ENCODE measurements at regions not wholly inside any gene's neighbourhood (a gene's known extent, or its start where the extent isn't known, plus 50 kb on each side); places are given as distances from the start of the nearest gene placed in this dataset.

DNA sequence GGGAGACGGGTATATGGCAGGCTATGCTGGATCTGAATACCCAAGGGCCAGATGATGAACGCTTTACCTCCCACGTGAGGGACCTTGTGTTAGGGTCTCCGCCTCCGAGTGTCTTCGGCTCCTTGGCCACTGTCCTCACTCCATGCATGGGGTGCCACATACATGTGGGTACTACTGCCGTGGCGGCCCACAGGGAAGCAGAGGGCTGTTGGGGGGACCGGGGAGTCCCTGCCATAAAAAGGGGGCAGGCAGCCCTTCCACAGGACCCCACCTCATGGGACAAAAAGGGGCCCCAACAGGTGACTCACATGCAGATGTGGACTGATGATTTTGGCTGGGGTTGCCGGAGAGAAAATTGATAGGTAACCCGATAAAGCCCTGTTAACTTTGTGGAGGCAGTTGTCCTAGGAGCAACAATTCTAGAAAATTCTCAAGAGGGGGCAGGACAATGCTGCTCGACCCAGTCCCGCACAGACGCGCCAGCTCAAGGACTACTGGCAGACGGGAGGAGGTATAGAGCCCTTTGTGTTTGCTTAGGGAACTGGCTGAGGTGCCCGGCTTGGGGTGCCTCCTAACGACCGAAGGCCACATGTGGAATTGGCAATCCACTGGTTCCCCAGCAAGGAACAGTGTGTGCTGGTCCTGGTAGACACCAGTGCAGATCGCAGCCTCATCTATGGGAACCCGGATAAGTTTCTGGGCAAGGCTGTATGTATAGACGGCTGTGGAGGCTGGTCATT lies 695.7 kb upstream of the AGA start:
- no peak for TF ChIP-seq EZH2 (IDR thresholded peaks at IDR 0.05; ENCODE audit: borderline replicate concordance, low read depth, low read length, poor library complexity, severe bottlenecking)
- TF ChIP-seq, protein P1, sequence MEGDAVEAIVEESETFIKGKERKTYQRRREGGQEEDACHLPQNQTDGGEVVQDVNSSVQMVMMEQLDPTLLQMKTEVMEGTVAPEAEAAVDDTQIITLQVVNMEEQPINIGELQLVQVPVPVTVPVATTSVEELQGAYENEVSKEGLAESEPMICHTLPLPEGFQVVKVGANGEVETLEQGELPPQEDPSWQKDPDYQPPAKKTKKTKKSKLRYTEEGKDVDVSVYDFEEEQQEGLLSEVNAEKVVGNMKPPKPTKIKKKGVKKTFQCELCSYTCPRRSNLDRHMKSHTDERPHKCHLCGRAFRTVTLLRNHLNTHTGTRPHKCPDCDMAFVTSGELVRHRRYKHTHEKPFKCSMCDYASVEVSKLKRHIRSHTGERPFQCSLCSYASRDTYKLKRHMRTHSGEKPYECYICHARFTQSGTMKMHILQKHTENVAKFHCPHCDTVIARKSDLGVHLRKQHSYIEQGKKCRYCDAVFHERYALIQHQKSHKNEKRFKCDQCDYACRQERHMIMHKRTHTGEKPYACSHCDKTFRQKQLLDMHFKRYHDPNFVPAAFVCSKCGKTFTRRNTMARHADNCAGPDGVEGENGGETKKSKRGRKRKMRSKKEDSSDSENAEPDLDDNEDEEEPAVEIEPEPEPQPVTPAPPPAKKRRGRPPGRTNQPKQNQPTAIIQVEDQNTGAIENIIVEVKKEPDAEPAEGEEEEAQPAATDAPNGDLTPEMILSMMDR (conservative IDR thresholded peaks at IDR 0.05; ENCODE audit: low read depth, low read length) = no peak
